Trophoblast cell (in vitro differentiated cells and primary cell): ENCODE measurements at regions not wholly inside any gene's neighbourhood (a gene's known extent, or its start where the extent isn't known, plus 50 kb on each side); places are given as distances from the start of the nearest gene placed in this dataset.

Experiments
- DNase-seq, 2 donors: peaks; one replicate each; pipeline ENCODE4 v3.0.0-alpha.2; 2016
- H2AFZ ChIP-seq: 2 replicates; pipeline ENCODE4 v1.6.1; 2013; ENCODE audit warnings: low read length, moderate library complexity, mild to moderate bottlenecking; ENCODE audit not compliant: insufficient read depth, poor library complexity
- H2AK5ac ChIP-seq: 2 replicates; pipeline ENCODE4 v1.6.1; 2013; ENCODE audit warnings: mild to moderate bottlenecking, low read length
- H2BK120ac ChIP-seq: 2 replicates; pipeline ENCODE4 v1.6.1; 2013; ENCODE audit warnings: low read length, mild to moderate bottlenecking, moderate library complexity; ENCODE audit not compliant: insufficient read depth, poor library complexity
- H2BK12ac ChIP-seq: 2 replicates; pipeline ENCODE4 v1.6.1; 2013; ENCODE audit warnings: mild to moderate bottlenecking, low read length, moderate library complexity
- H2BK5ac ChIP-seq: 2 replicates; pipeline ENCODE4 v1.6.1; 2013; ENCODE audit warnings: low read length, low read depth, moderate library complexity, mild to moderate bottlenecking; ENCODE audit not compliant: poor library complexity
- H3K14ac ChIP-seq: 2 replicates; pipeline ENCODE4 v1.6.1; 2013; ENCODE audit warnings: mild to moderate bottlenecking, low read length
- H3K18ac ChIP-seq: 2 replicates; pipeline ENCODE4 v1.6.1; 2013; ENCODE audit warnings: mild to moderate bottlenecking, low read length
- H3K23ac ChIP-seq: 2 replicates; pipeline ENCODE4 v1.6.1; 2013; ENCODE audit warnings: low read length
- H3K27ac ChIP-seq: 2 replicates; pipeline ENCODE4 v1.5.1; 2013; ENCODE audit warnings: low read depth, mild to moderate bottlenecking, inconsistent platforms, low read length, moderate library complexity
- H3K27me3 ChIP-seq: 2 replicates; pipeline ENCODE4 v1.6.1; 2013; ENCODE audit warnings: inconsistent platforms, mild to moderate bottlenecking, low read length, moderate library complexity; ENCODE audit not compliant: insufficient read depth
- H3K36me3 ChIP-seq, 2 experiments: 1 replicate in 1 of 2; 2 replicates in 1 of 2; pipeline ENCODE4 v1.6.1; 2013; ENCODE audit warnings: low read length in 2 of 2, mild to moderate bottlenecking in 2 of 2, moderate library complexity in 1 of 2; ENCODE audit not compliant: insufficient read depth in 2 of 2, control insufficient read depth in 1 of 2
- H3K4ac ChIP-seq: 2 replicates; pipeline ENCODE4 v1.6.1; 2013; ENCODE audit warnings: low read depth, mild to moderate bottlenecking, low read length, moderate library complexity
- H3K4me1 ChIP-seq, 2 experiments: 1 replicate in 1 of 2; 2 replicates in 1 of 2; pipeline ENCODE4 v1.6.1; 2013; ENCODE audit warnings: low read length in 2 of 2, mild to moderate bottlenecking in 2 of 2, moderate library complexity in 1 of 2; ENCODE audit not compliant: insufficient read depth in 2 of 2, control insufficient read depth in 1 of 2
- H3K4me2 ChIP-seq: 2 replicates; pipeline ENCODE4 v1.6.1; 2013; ENCODE audit warnings: inconsistent platforms, mild to moderate bottlenecking, low read length, moderate library complexity
- H3K4me3 ChIP-seq: 2 replicates; pipeline ENCODE4 v1.5.1; 2013; ENCODE audit warnings: mild to moderate bottlenecking, low read depth, low read length, inconsistent platforms
- H3K79me1 ChIP-seq: one replicate; pipeline ENCODE4 v1.6.1; 2013; ENCODE audit warnings: low read length
- H3K79me2 ChIP-seq: 2 replicates; pipeline ENCODE4 v1.6.1; 2013; ENCODE audit warnings: low read length, mild to moderate bottlenecking; ENCODE audit not compliant: control insufficient read depth, insufficient read depth, poor library complexity
- H3K9ac ChIP-seq: 2 replicates; pipeline ENCODE4 v1.6.1; 2013; ENCODE audit warnings: mild to moderate bottlenecking, low read length
- H3K9me3 ChIP-seq: 2 replicates; pipeline ENCODE4 v1.6.1; 2013; ENCODE audit warnings: low read depth, mild to moderate bottlenecking, control low read depth, inconsistent platforms, low read length; ENCODE audit not compliant: insufficient read depth
- H4K12ac ChIP-seq: 2 replicates; pipeline ENCODE4 v1.6.1; 2013; ENCODE audit warnings: low read depth, mild to moderate bottlenecking, low read length, moderate library complexity
- H4K8ac ChIP-seq: 2 replicates; pipeline ENCODE4 v1.6.1; 2013; ENCODE audit warnings: low read depth, mild to moderate bottlenecking, low read length, moderate library complexity
- H4K91ac ChIP-seq: one replicate; pipeline ENCODE4 v1.6.1; 2013; ENCODE audit warnings: low read depth, mild to moderate bottlenecking, low read length, moderate library complexity
- WGBS: extraction: QIAGEN DNeasy Blood & Tissue Kit; methylation state at CpG from one replicate; pipeline ENCODE4 v1.1.7; 2013; ENCODE audit warnings: missing lambda C conversion rate; ENCODE audit not compliant: insufficient read length, insufficient coverage; ENCODE audit errors: extremely low coverage; 5-methylcytosine and 5-hydroxymethylcytosine counted together

GRCh38 chr10:130744631-130745030, 566.9 kb downstream of the TCERG1L start:
- H4K91ac ChIP-seq = no peak overlapping the region
- no peak overlapping the region for H2BK12ac ChIP-seq
- H3K4ac ChIP-seq = no peak overlapping the region
- no peak overlapping the region for H2AFZ ChIP-seq
- H3K23ac ChIP-seq = no peak overlapping the region
- WGBS = no CpG with 5 or more reads among the region's 8 CpGs
- no peak overlapping the region for H2AK5ac ChIP-seq
- no peak overlapping the region for H4K8ac ChIP-seq
- H3K4me3 ChIP-seq = no peak overlapping the region
- no peaks in the 10 kb centered on the region for H3K4me1 ChIP-seq
- H4K12ac ChIP-seq = no peak overlapping the region
- no peak overlapping the region for H3K14ac ChIP-seq
- no peaks in the 10 kb centered on the region for H3K36me3 ChIP-seq
- no peak overlapping the region for H3K18ac ChIP-seq
- no peak overlapping the region for H3K9ac ChIP-seq
- no peak for DNase-seq
- no peaks in the 10 kb centered on the region for H3K27me3 ChIP-seq
- H3K27ac ChIP-seq = no peak overlapping the region
- no peaks in the 10 kb centered on the region for H3K9me3 ChIP-seq
- H3K4me2 ChIP-seq = no peak overlapping the region
- H3K79me1 ChIP-seq = no peaks in the 10 kb centered on the region
- no peak overlapping the region for H2BK120ac ChIP-seq
- no peaks in the 10 kb centered on the region for H3K79me2 ChIP-seq
- no peak overlapping the region for H2BK5ac ChIP-seq

- Histone ChIP-seq H3K4ac (no peak overlapping the region), H3K27me3 (no peaks in the 10 kb centered on the region), H2BK12ac (no peak overlapping the region), H3K4me2 (no peak overlapping the region), H3K23ac (no peak overlapping the region), H2AFZ (no peak overlapping the region), H3K27ac (no peak overlapping the region), H3K4me1 (no peaks in the 10 kb centered on the region), H3K79me1 (no peaks in the 10 kb centered on the region), H2BK5ac (no peak overlapping the region), H4K12ac (no peak overlapping the region), H3K79me2 (no peaks in the 10 kb centered on the region), H3K18ac (no peak overlapping the region), H3K36me3 (no peaks in the 10 kb centered on the region), H3K9ac (no peak overlapping the region), H4K8ac (no peak overlapping the region), H4K91ac (no peak overlapping the region), H2AK5ac (no peak overlapping the region), H2BK120ac (no peak overlapping the region), H3K14ac (no peak overlapping the region), H3K4me3 (no peak overlapping the region), H3K9me3 (no peaks in the 10 kb centered on the region)
- no peak for DNase-seq
- no CpG with 5 or more reads among the region's 5 CpGs for WGBS
Measured at GRCh38 chr10:130745251-130745650, 566.3 kb downstream of the TCERG1L start.

- no peak overlapping the region for H3K14ac ChIP-seq
- no peak overlapping the region for H3K9ac ChIP-seq
- H2BK120ac ChIP-seq = no peak overlapping the region
- H2BK12ac ChIP-seq = no peak overlapping the region
- H2BK5ac ChIP-seq = no peak overlapping the region
- H3K4me3 ChIP-seq = no peak overlapping the region
- no CpG with 5 or more reads among the region's 7 CpGs for WGBS
- no peak overlapping the region for H4K8ac ChIP-seq
- no peak overlapping the region for H3K4ac ChIP-seq
- H4K12ac ChIP-seq = no peak overlapping the region
- no peak overlapping the region for H2AFZ ChIP-seq
- H3K27me3 ChIP-seq = no peaks in the 10 kb centered on the region
- no peaks in the 10 kb centered on the region for H3K79me1 ChIP-seq
- no peaks in the 10 kb centered on the region for H3K36me3 ChIP-seq
- H3K4me1 ChIP-seq = no peaks in the 10 kb centered on the region
- no peak overlapping the region for H3K27ac ChIP-seq
- H3K79me2 ChIP-seq = no peaks in the 10 kb centered on the region
- peaks cover 3% of the 10 kb centered on the region for H3K9me3 ChIP-seq
- DNase-seq = no peak
- no peak overlapping the region for H3K18ac ChIP-seq
- no peak overlapping the region for H3K23ac ChIP-seq
- no peak overlapping the region for H2AK5ac ChIP-seq
- no peak overlapping the region for H4K91ac ChIP-seq
- H3K4me2 ChIP-seq = no peak overlapping the region
Measured at GRCh38 chr10:130745821-130746220, 565.7 kb downstream of the TCERG1L start.

GRCh38 chr10:130746311-130746710, 565.2 kb downstream of the TCERG1L start:
- Histone ChIP-seq H3K23ac (no peak overlapping the region), H3K27ac (no peak overlapping the region), H3K9ac (no peak overlapping the region), H2BK120ac (no peak overlapping the region), H2AFZ (no peak overlapping the region), H3K79me2 (no peaks in the 10 kb centered on the region), H4K91ac (no peak overlapping the region), H2BK12ac (no peak overlapping the region), H3K4me1 (peaks cover 0 to 4% of the 10 kb centered on the region in 2 experiments), H3K9me3 (peaks cover 5% of the 10 kb centered on the region), H3K36me3 (no peaks in the 10 kb centered on the region), H3K4ac (no peak overlapping the region), H3K27me3 (no peaks in the 10 kb centered on the region), H4K12ac (no peak overlapping the region), H2BK5ac (no peak overlapping the region), H3K18ac (no peak overlapping the region), H3K14ac (no peak overlapping the region), H3K4me2 (no peak overlapping the region), H3K79me1 (no peaks in the 10 kb centered on the region), H3K4me3 (no peak overlapping the region), H4K8ac (no peak overlapping the region), H2AK5ac (no peak overlapping the region)
- WGBS = no CpG with 5 or more reads among the region's 5 CpGs
- DNase-seq = no peak
